Renal cortical epithelial cell (primary cell): ENCODE measurements at regions not wholly inside any gene's neighbourhood (a gene's known extent, or its start where the extent isn't known, plus 50 kb on each side); places are given as distances from the start of the nearest gene placed in this dataset.

Source experiments
- DNase-seq: peaks from one replicate; pipeline ENCODE4 v3.0.0-alpha.2; 2011; ENCODE audit warnings: low read depth

GRCh38 chr5:174310706-174311105 is 265.2 kb downstream of the NSG2 start:
- no peak for DNase-seq

GRCh38 chr5:174311121-174311520 is 265.6 kb downstream of the NSG2 start:
- no peak for DNase-seq

- no peak for DNase-seq
Observed at GRCh38 chr5:174311531-174312269, 266.2 kb downstream of the NSG2 start.

GRCh38 chr5:174312270-174312617 is 266.7 kb downstream of the NSG2 start:
- DNase-seq, result no peak

GRCh38 chr5:174312641-174313040 is 267.1 kb downstream of the NSG2 start:
- no peak for DNase-seq

GRCh38 chr5:174313615-174314014 is 268.1 kb downstream of the NSG2 start:
- no peak for DNase-seq

- DNase-seq, result no peak
Observed at GRCh38 chr5:174314261-174314660, 268.8 kb downstream of the NSG2 start.

GRCh38 chr5:174315471-174315870 is 270.0 kb downstream of the NSG2 start:
- DNase-seq, result no peak

- DNase-seq, result no peak
Observed at GRCh38 chr5:174315871-174316270, 270.4 kb downstream of the NSG2 start.

GRCh38 chr5:174316326-174316725 is 270.8 kb downstream of the NSG2 start:
- no peak for DNase-seq

- peak; percentile 9 for DNase-seq
Observed at GRCh38 chr5:174317256-174317894, 271.9 kb downstream of the NSG2 start.

GRCh38 chr5:174318578-174318977 is 273.1 kb downstream of the NSG2 start:
- no peak for DNase-seq

- DNase-seq, result no peak
Observed at GRCh38 chr5:174319551-174319950, 274.0 kb downstream of the NSG2 start.

GRCh38 chr5:174320051-174320450 is 274.5 kb downstream of the NSG2 start:
- DNase-seq, result no peak

- peak; percentile 21 for DNase-seq
Observed at GRCh38 chr5:174323878-174324281, 278.4 kb downstream of the NSG2 start.

GRCh38 chr5:174324680-174325079 is 279.2 kb downstream of the NSG2 start:
- DNase-seq, result no peak

GRCh38 chr5:174325431-174325830 is 279.9 kb downstream of the NSG2 start:
- DNase-seq, result no peak

GRCh38 chr5:174325961-174326360 is 280.5 kb downstream of the NSG2 start:
- DNase-seq, result no peak

- no peak for DNase-seq
Observed at GRCh38 chr5:174326372-174326771, 280.9 kb downstream of the NSG2 start.

- DNase-seq, result peak; percentile 36
Observed at GRCh38 chr5:174327317-174327864, 281.9 kb downstream of the NSG2 start.

GRCh38 chr5:174327896-174328295 is 282.4 kb downstream of the NSG2 start:
- no peak for DNase-seq

GRCh38 chr5:174328631-174329299 is 283.3 kb downstream of the NSG2 start:
- no peak for DNase-seq

GRCh38 chr5:174329738-174330137 is 284.2 kb downstream of the NSG2 start:
- DNase-seq, result no peak
